ENCODE measurements at regions not wholly inside any gene's neighbourhood (a gene's known extent, or its start where the extent isn't known, plus 50 kb on each side); places are given as distances from the start of the nearest gene placed in this dataset.

GRCh38 chr3:161156936-161157335 is 51.8 kb upstream of the B3GALNT1 start:
- DNase-seq (ENCODE audit: low spot score) = no peak

DNA sequence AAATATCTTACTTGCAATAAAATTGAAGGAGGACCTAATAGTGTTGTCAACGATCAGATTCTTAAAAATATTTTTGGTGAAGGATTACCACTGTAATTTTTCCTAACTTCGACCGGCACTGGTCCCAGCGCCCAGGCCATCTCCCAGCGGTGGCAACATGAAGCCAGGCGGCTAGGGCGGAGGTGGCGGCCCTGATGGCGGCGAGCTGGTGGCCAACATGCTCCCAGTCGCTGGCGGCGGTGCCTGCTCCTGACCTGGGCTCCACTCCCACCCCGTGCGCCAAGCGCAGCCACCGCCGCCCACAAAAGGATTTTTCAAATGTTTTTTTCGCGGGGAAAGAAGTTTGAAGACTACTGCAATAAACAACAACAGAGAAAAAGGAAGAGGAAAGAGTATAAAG is 56.5 kb upstream of the B3GALNT1 start:
- no peak for DNase-seq (ENCODE audit: low spot score)

DNA sequence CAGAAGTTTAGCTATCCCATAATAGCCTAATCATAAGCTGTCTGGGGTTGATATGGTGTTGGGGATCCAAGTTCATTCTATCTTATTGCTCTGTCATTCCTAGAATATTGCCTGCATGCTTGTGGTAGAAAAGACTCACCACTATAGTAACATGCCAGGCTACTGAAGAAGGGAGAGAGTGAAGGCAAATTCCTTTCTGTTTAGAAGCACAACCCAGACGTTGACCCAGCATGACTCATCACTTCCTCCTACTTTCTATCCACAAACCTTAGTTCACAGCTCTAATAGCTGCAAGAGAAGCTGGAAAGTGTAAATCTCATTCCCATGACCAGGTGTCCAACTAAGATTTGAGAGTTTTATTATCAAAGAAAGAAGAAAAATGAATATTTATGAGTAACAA is 57.8 kb upstream of the NMD3 start:
- peak; percentile 89 for DNase-seq (ENCODE audit: low spot score)

- DNase-seq (ENCODE audit: low spot score) = no peak
Observed at GRCh38 chr3:161166051-161166450, 55.1 kb upstream of the NMD3 start.

DNA sequence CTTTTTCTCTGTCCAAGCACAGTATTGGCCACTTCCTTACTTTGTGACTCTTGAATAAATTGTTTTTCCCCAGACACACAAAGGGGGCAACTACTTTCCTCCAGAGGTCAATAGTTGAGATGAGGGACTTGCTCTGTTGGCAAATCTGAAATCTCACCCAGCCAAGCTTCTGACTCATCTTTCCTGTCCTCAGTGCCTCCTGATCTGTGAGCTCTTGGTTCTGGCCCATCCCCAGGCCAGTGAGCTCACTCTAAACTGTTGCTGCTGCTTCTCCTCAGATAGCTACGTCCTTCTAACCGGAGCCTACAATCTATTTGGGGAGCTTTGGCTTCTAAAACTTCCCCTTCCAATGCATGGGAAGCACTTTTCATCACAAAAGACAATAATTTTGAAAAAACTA is 50.0 kb upstream of the NMD3 start:
- DNase-seq (ENCODE audit: low spot score) = no peak
